ENCODE measurements at regions not wholly inside any gene's neighbourhood (a gene's known extent, or its start where the extent isn't known, plus 50 kb on each side); places are given as distances from the start of the nearest gene placed in this dataset.

DNA sequence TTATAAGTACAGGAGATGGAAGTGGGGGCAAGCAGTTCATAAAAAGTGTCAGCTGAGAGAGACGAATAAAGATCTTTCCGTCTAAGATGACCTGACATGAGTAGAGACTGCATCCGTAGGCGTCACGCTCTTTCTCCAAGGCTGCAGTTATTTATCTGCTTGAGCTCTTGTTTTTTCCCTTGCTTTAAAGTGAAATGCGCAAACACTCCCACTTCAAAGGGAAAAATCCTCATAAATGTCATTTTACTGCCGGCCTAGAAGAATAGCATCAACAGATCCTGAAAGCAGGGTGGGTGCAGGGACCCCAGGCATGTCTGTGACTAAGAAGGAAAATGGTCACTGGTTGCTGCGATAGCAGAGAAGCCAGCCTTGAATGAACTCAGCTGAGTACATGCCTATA lies 647.4 kb downstream of the MED13L start:
- Histone ChIP-seq H3K79me2 (no peaks in the 10 kb centered on the region), H3K9me3 (ENCODE audit: low read depth) (no peaks in the 10 kb centered on the region), H2AFZ (no peak overlapping the region), H3K4me3 (no peak overlapping the region), H3K36me3 (replicated peaks; ENCODE audit: insufficient read depth, low read depth) (no peaks in the 10 kb centered on the region), H3K27me3 (no peaks in the 10 kb centered on the region), H3K27ac (no peak overlapping the region), H3K4me2 (no peak overlapping the region), H4K20me1 (ENCODE audit: insufficient read depth, poor library complexity, severe bottlenecking) (no peaks in the 10 kb centered on the region), H3K4me1 (ENCODE audit: insufficient read depth) (no peaks in the 10 kb centered on the region), H3K9me2 (replicated peaks; ENCODE audit: insufficient read depth) (no peaks in the 10 kb centered on the region)
- TF ChIP-seq, protein P1, sequence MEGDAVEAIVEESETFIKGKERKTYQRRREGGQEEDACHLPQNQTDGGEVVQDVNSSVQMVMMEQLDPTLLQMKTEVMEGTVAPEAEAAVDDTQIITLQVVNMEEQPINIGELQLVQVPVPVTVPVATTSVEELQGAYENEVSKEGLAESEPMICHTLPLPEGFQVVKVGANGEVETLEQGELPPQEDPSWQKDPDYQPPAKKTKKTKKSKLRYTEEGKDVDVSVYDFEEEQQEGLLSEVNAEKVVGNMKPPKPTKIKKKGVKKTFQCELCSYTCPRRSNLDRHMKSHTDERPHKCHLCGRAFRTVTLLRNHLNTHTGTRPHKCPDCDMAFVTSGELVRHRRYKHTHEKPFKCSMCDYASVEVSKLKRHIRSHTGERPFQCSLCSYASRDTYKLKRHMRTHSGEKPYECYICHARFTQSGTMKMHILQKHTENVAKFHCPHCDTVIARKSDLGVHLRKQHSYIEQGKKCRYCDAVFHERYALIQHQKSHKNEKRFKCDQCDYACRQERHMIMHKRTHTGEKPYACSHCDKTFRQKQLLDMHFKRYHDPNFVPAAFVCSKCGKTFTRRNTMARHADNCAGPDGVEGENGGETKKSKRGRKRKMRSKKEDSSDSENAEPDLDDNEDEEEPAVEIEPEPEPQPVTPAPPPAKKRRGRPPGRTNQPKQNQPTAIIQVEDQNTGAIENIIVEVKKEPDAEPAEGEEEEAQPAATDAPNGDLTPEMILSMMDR (IDR thresholded peaks at IDR 0.05; ENCODE audit: poor library complexity), result no peak
- no peak for TF ChIP-seq EZH2 (IDR thresholded peaks at IDR 0.05; ENCODE audit: borderline replicate concordance)
- TF ChIP-seq EZH2phosphoT487 (IDR thresholded peaks at IDR 0.05; ENCODE audit: low read depth, severe bottlenecking, unreplicated experiment), result no peak
- no peak for DNase-seq (ENCODE audit: low spot score)
- 45% methylated on average over 8 of the region's 8 CpGs for WGBS (ENCODE audit: low lambda C conversion rate, missing lambda C conversion rate)

DNA sequence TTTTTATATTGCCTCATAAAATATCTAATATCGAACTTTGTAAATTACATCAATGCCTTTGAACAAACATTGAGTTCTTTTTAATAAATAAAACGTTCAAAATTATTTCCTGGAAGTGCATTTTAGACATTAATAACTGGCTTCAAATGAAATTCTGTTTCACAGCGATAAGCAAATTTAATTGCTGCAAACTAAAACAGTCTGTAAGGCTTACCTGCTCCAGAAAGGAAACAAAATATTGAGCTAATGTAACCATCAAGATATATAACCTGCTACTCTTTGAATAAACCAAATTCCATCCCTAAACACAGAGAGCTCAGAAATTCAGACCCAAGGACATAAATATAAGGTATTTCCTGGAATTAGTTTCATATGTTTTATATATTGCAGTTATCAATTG lies 651.3 kb downstream of the MED13L start:
- Histone ChIP-seq H3K4me2 (no peak overlapping the region), H4K20me1 (ENCODE audit: insufficient read depth, poor library complexity, severe bottlenecking) (no peaks in the 10 kb centered on the region), H3K36me3 (replicated peaks; ENCODE audit: insufficient read depth, low read depth) (no peaks in the 10 kb centered on the region), H3K27me3 (no peaks in the 10 kb centered on the region), H3K4me1 (ENCODE audit: insufficient read depth) (no peaks in the 10 kb centered on the region), H3K27ac (no peak overlapping the region), H3K79me2 (no peaks in the 10 kb centered on the region), H3K9me2 (replicated peaks; ENCODE audit: insufficient read depth) (no peaks in the 10 kb centered on the region), H3K9me3 (ENCODE audit: low read depth) (no peaks in the 10 kb centered on the region), H3K4me3 (no peak overlapping the region), H2AFZ (no peak overlapping the region)
- WGBS (ENCODE audit: low lambda C conversion rate, missing lambda C conversion rate), result 55% methylated on average over 3 of the region's 3 CpGs
- no peak for DNase-seq (ENCODE audit: low spot score)
- TF ChIP-seq, protein P1 (IDR thresholded peaks at IDR 0.05; ENCODE audit: poor library complexity), result no peak
- TF ChIP-seq EZH2phosphoT487 (IDR thresholded peaks at IDR 0.05; ENCODE audit: low read depth, severe bottlenecking, unreplicated experiment) (no peak), EZH2 (IDR thresholded peaks at IDR 0.05; ENCODE audit: borderline replicate concordance) (no peak)

DNA sequence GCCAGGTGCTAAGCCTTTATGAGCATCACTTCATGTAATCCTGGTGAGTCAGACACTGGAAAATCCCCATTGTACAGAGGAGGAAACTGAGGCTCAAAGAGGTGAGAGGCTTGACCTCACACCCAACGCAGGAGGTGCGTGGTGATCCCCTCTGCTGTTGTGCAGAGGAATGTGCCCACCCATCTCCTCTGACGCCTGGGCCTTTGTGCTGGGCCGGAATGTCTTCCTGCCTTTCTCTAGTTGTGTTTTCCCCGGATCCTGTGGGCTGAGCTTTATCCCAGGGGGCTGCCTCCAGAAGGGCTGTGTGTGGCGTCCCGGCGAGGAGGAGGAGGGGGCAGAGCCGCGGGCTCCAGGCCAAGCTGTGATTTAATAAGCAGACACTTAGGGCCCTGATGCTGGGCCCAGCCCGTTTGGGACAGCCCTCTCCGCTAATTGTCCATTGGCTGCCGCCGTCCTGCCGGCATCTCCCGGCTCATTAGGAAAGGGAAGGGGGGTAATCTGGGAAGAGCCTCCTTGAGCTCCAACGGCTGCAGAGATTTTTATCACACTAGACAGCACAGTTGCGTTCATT lies 653.6 kb downstream of the MED13L start:
- H3K27ac ChIP-seq, result no peak overlapping the region
- no peaks in the 10 kb centered on the region for H3K36me3 ChIP-seq (replicated peaks; ENCODE audit: insufficient read depth, low read depth)
- DNase-seq (ENCODE audit: low spot score), result no peak
- TF ChIP-seq EZH2 (IDR thresholded peaks at IDR 0.05; ENCODE audit: borderline replicate concordance) (no peak), EZH2phosphoT487 (IDR thresholded peaks at IDR 0.05; ENCODE audit: low read depth, severe bottlenecking, unreplicated experiment) (no peak)
- TF ChIP-seq, protein P1 (IDR thresholded peaks at IDR 0.05; ENCODE audit: poor library complexity), result no peak
- no peaks in the 10 kb centered on the region for H3K79me2 ChIP-seq
- no peaks in the 10 kb centered on the region for H3K27me3 ChIP-seq
- H2AFZ ChIP-seq, result no peak overlapping the region
- no peak overlapping the region for H3K4me3 ChIP-seq
- H4K20me1 ChIP-seq (ENCODE audit: insufficient read depth, poor library complexity, severe bottlenecking), result no peaks in the 10 kb centered on the region
- H3K9me2 ChIP-seq (replicated peaks; ENCODE audit: insufficient read depth), result no peaks in the 10 kb centered on the region
- H3K9me3 ChIP-seq (ENCODE audit: low read depth), result no peaks in the 10 kb centered on the region
- 49% methylated on average over 17 of the region's 18 CpGs for WGBS (ENCODE audit: low lambda C conversion rate, missing lambda C conversion rate)
- no peak overlapping the region for H3K4me2 ChIP-seq
- no peaks in the 10 kb centered on the region for H3K4me1 ChIP-seq (ENCODE audit: insufficient read depth)

DNA sequence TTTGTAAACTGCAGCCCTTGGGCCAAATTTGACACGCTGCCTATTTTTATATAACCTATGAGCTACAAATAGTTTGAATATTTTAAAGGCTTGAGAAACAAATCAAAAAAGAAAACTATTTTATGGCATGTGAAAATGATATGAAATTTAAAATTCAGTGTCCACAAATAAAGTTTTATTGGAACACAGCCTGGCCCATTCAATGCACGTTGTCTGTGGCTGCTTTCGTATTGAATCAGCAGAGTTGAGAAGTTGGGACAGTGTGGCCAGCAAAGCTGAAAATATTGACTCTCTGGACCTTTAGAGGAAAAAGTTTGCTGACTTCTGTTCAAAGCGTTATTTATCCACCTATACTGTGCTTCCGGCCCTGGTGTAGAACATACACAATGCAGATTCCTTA lies 654.2 kb downstream of the MED13L start:
- 89% methylated on average over 5 of the region's 5 CpGs for WGBS (ENCODE audit: low lambda C conversion rate, missing lambda C conversion rate)
- Histone ChIP-seq H3K27ac (no peak overlapping the region), H4K20me1 (ENCODE audit: insufficient read depth, poor library complexity, severe bottlenecking) (no peaks in the 10 kb centered on the region), H3K27me3 (no peaks in the 10 kb centered on the region), H2AFZ (no peak overlapping the region), H3K9me3 (ENCODE audit: low read depth) (no peaks in the 10 kb centered on the region), H3K4me3 (no peak overlapping the region), H3K36me3 (replicated peaks; ENCODE audit: insufficient read depth, low read depth) (no peaks in the 10 kb centered on the region), H3K4me2 (no peak overlapping the region), H3K79me2 (no peaks in the 10 kb centered on the region), H3K9me2 (replicated peaks; ENCODE audit: insufficient read depth) (no peaks in the 10 kb centered on the region), H3K4me1 (ENCODE audit: insufficient read depth) (no peaks in the 10 kb centered on the region)
- TF ChIP-seq EZH2 (IDR thresholded peaks at IDR 0.05; ENCODE audit: borderline replicate concordance) (no peak), EZH2phosphoT487 (IDR thresholded peaks at IDR 0.05; ENCODE audit: low read depth, severe bottlenecking, unreplicated experiment) (no peak)
- TF ChIP-seq, protein P1 (IDR thresholded peaks at IDR 0.05; ENCODE audit: poor library complexity), result no peak
- DNase-seq (ENCODE audit: low spot score), result no peak

Measured in hepatocyte (in vitro differentiated cells).